ENCODE measurements at regions not wholly inside any gene's neighbourhood (a gene's known extent, or its start where the extent isn't known, plus 50 kb on each side); places are given as distances from the start of the nearest gene placed in this dataset.
"Not testable (repeated sequence)": the region's sequence is repeated elsewhere in the genome, so short reads cannot be mapped to it uniquely, and the experiment has no call there.

GRCh38 chr14:105971593-105972500 lies 445.5 kb downstream of the TMEM121 start:
- no peak for DNase-seq (ENCODE audit: low spot score)

DNA sequence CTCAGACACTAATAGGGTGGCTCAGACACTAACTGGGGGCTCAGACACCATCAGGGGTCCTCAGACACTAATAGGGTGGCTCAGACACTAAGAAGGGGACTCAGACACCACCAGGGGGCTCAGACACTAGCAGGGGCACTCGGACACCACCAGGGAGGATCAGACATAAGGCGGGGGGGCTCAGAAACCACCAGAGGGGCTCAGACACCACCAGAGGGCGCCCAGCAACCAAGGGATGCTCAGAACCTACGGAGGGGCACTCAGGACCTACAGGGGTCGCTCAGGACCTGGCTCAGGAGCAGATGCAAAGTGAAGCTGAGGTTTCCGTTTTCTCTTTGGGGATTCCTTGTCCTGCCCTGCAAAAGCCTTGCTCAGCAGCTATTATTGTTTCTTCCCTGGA lies 448.5 kb downstream of the TMEM121 start:
- DNase-seq (ENCODE audit: low spot score) = peak; percentile 18

GRCh38 chr14:105978618-105979295 lies 452.4 kb downstream of the TMEM121 start:
- DNase-seq (ENCODE audit: low spot score) = no peak

GRCh38 chr14:105979446-105979845 lies 453.1 kb downstream of the TMEM121 start:
- DNase-seq (ENCODE audit: low spot score) = no peak

DNA sequence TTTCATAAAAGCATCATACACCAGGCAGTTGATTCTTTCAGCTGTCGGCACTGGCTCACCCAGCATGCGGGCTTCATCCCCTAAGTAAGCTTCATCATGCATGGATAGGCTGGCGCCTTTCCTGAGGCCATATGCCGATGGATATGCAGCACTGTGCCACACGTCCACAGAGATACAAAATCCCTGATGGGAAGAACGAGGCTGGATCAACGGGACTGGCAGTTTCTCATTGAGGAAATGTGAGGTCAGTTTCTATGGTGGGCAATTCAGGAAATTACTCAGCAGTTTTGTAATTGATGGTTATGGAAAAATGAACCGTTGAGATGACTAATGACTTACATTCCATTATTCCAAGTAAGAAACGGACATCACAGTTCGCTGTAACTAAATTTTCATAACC lies 453.8 kb downstream of the TMEM121 start:
- peak; percentile 84 for DNase-seq (ENCODE audit: low spot score)

- DNase-seq (ENCODE audit: low spot score) = not testable (repeated sequence)
These were observed 455.3 kb downstream of the TMEM121 start for GRCh38 chr14:105981517-105982302.

DNA sequence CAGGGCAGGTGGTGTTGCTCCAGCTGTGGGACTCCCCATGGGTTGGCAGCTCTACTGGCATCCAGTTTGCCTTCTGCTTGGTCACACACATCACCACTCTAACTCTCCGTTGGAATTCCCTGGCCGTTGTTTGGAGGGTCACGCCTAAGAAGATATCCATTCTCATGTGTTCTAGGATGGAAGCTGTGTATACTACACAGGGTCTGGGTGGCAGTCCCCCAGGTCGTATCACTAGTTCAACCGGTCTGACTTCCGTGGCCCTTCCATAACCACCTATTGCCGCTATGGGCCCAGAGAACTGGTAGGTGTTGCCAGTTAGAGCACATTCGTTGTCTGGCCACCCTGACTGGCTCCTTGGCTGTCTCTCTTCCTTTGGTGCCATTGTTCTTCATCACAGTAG lies 456.3 kb downstream of the TMEM121 start:
- no peak for DNase-seq (ENCODE audit: low spot score)

- no peak for DNase-seq (ENCODE audit: low spot score)
These were observed 460.5 kb downstream of the TMEM121 start for GRCh38 chr14:105986894-105987284.

- no peak for DNase-seq (ENCODE audit: low spot score)
These were observed 461.2 kb downstream of the TMEM121 start for GRCh38 chr14:105987563-105987962.

DNA sequence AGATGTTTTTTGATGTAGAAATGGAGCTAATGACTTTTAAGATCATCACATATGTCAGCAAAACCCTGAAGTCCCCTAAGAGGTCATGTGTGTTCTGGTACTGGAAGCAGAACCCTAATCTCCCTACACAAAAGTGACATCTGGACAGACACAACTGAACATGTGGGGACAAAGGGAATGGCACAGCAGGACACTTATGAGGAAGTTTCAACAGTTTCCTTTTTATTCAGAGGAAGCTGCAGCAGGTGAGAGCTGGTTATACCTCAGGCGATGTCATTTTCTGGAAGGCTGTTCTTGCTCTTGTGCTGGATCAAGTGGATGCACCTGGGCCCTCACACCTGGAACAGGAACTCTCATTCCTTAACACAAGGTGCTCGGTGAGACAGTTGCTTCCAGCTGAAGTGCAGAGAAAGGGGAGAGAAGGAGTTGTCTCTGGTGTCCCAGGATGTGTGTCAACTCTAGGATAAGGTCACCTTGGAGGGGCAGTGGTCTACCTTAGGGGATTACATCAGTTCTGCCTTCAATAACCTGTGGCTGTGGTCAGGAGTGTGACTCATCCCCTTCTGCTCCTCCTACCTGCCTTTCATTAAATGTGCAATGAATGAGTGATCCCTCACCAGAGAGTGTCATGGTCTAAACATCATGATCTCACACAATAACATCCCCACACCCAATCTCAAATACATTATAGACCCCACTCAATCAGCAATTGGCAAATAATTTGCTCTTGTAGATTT lies 463.4 kb downstream of the TMEM121 start:
- DNase-seq (ENCODE audit: low spot score) = no peak

DNA sequence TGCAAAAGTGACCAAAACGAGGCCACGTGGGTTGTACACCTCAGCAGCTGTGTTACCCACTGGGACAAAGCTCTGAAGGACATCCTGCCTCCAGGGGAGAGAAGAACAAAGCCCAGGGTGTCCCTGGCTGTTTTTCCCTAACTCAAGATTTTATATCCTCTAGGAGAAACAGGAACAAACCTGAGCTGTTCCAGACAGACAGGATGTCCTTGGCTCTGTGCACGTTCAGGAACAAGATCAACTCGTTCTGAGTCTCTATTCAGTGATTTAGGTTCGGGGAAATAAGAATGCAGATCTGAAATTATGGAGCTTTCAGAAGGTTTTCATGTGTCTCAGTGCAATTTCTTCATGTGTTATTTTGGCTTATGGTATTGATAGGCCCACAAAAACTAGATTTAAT lies 465.3 kb downstream of the TMEM121 start:
- DNase-seq (ENCODE audit: low spot score) = not testable (repeated sequence)

DNA sequence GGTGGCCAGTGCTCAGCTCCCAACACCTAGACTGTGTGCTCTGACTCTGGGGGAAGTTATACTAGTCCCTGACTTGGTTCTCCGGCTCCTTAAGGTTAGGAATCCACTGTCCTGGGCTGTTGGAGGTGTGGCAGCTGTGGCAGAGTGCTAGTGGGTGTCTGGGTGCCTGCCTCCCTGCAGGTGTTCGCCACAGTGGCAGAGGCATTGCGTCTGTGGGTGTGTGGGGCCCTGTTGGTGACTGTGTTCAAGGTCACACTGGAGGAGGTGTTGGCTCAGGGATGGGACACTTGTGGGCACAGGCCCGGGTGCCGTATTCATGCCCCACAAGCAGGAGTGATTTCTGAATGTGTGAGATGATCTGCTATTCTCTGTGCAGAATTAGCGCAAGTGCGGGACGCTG lies 467.4 kb downstream of the TMEM121 start:
- DNase-seq (ENCODE audit: low spot score) = no peak

DNA sequence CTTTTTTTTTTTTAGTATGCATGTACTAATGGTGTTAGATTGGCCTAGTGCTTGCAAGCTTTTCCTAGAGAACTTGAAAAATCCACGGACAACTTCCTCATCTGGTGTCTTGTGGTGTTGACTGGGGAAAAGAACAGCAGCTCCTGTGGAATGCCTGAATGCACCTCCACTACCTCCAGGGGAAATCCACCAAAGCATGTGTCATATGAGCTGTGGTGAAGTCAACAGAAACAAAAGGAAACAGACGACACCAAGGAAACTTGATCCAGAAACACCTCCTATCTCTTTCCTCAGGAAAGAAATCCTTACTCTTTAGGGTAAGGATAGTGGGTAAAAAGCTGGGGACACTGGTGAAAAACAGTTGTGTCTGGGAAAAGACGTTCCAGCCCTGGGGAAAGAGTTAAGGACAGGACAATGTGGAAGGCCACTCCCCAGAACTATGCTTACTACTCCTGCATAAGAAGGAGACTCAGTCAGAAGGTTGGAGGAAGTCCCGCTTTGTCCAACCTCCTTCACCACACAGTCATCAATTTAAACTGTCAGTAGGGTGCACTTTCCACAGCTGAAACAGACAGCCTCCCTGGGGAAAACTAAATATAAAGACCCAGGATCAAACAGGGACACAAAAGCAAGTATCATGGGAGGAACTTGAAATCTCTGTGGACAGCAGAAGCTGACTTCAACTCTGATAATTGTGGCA lies 468.8 kb downstream of the TMEM121 start:
- not testable (repeated sequence) for DNase-seq (ENCODE audit: low spot score)

DNA sequence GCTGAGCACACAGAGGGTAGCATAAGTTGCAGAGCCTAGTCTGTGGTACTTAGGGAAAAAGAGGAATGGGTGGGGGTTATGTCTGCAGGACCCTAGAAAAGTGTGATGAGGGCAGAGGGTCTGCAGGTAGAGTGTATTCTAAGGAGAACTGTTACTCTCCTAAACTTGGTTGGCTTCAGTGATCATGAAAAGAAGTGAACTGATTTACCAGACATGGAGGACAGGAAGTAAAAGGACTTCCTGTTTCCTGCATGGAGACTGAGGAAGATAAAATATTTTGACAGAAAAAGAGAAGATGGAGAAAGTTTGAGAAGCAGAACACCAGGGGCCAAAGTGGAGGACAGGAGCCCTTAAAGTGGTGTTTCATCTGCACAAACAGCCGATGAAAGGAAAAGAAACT lies 472.2 kb downstream of the TMEM121 start:
- DNase-seq (ENCODE audit: low spot score) = not testable (repeated sequence)

DNA sequence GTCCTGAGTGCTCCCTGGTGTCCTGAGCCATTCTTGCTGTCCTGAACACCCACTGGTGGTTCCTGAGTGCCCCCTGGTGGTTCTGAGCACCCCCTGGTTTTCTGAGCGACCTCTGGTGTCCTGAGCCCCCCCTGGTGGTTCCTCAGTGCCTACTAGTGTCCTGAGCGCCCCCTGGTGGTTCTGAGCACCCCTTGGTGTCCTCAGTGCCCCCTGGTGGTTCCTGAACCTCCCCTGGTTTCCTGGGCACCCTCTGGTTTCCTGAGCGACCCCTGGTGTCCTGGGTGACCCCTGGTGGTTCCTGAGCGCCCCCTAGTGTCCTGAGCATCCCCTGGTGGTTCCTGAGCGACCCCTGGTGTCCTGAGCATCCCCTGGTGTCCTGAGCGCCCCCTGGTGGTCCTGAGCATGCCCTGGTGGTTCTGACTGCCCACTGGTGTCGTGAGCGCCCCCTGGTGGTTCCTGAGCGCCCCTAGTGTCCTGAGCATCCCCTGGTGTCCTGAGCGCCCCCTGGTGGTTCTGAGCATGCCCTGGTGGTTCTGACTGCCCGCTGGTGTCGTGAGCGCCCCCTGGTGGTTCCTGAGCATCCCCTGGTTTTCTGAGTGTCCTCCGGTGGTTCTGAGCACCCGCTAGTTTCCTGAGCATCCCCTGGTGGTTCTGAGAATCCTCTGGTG lies 473.1 kb downstream of the TMEM121 start:
- DNase-seq (ENCODE audit: low spot score) = peak; percentile 39

- not testable (repeated sequence) for DNase-seq (ENCODE audit: low spot score)
These were observed 473.7 kb downstream of the TMEM121 start for GRCh38 chr14:106000029-106000511.

DNA sequence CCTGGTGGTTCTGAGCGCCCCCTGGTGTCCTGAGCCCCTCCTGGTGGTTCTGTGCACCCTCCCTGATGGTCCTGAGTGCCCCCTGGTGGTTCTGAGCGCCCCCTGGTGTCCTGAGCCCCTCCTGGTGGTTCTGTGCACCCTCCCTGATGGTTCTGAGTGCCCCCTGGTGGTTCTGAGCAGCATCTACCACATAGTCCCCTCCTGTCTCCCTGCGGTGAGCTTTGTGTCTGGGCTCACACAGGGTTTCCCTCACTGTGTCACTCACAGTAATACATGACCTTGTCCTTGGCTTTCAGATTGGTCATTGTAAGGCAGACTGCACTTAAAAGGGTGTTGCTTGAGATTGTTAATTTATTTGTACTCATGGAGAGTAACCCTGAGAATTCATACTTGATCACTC lies 474.9 kb downstream of the TMEM121 start:
- DNase-seq (ENCODE audit: low spot score) = not testable (repeated sequence)

- DNase-seq (ENCODE audit: low spot score) = no peak
These were observed 477.0 kb downstream of the TMEM121 start for GRCh38 chr14:106003351-106003750.

DNA sequence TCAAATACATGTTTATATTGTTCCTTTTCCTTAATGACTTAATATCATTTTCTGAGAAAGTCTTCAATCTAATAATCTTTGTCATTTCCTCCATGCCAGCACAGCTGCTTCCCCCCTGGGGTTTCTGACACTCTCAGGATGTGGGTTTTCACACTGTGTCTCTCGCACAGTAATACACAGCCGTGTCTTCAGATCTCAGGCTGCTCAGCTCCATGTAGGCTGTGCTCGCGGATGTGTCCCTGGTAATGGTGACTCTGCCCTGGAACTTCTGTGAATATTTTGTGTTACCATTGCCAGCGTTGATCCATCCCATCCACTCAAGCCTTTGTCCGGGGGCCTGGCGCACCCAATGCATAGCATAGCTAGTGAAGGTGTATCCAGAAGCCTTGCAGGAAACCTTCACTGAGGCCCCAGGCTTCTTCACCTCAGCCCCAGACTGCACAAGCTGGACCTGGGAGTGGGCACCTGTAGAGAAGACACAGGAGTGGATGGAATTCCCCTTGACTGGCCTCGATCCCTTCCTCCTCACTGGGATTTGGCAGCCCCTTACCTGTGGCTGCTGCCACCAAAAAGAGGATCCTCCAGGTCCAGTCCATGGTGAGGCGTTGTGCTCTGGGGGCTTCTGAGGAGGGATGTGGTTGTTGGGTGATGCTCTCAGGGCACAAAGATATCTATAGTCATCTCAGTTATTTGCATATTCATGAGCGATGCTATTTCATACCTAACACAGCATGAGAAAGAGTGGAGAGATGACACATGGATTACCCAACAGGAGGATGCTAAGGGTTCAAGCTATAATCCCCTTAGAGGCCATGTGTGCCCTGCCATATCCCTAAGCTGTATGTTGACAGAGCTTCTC lies 478.8 kb downstream of the TMEM121 start:
- DNase-seq (ENCODE audit: low spot score) = not testable (repeated sequence)
